H1 (cell line): ENCODE measurements at regions not wholly inside any gene's neighbourhood (a gene's known extent, or its start where the extent isn't known, plus 50 kb on each side); places are given as distances from the start of the nearest gene placed in this dataset.

Experiments used
- CTCF ChIA-PET: fragments of 300-600 bp; sonication (Branson Sonifier 250); formaldehyde crosslinking; loops from one replicate; lab custom pipeline; 2021; ENCODE audit not compliant: partially characterized antibody; lab: Charles Lee
- POLR2A ChIA-PET: fragments of 300-600 bp; sonication (Branson Sonifier 250); formaldehyde crosslinking; loops from one replicate; lab custom pipeline; 2021; ENCODE audit warnings: inconsistent platforms; ENCODE audit not compliant: partially characterized antibody; lab: Charles Lee
- DNase-seq, 2 experiments: peaks; one replicate each; pipeline versions ENCODE4 v3.0.0 to v3.0.0-alpha.2; 2010 to 2022; ENCODE audit warnings: low spot score in 2 of 2, low read depth in 1 of 2, mixed read lengths in 1 of 2
- FAIRE-seq: peaks from 2 replicates; lab custom pipeline; 2011; peaks lifted over from hg19 to GRCh38; lab: Jason Lieb, UNC
- H2AFZ ChIP-seq: 2 replicates; pipeline ENCODE4 v1.8.1; 2012; ENCODE audit warnings: low read length, inconsistent platforms
- H2AK5ac ChIP-seq: 2 replicates; pipeline ENCODE4 v1.6.1; 2013; ENCODE audit warnings: low read depth, low read length
- H2BK120ac ChIP-seq: replicated peaks from 2 replicates; pipeline ENCODE3; 2013; ENCODE audit warnings: low read depth, low read length, inconsistent platforms
- H2BK12ac ChIP-seq: 2 replicates; pipeline ENCODE4 v1.6.1; 2013; ENCODE audit warnings: low read depth, low read length
- H2BK15ac ChIP-seq: 2 replicates; pipeline ENCODE4 v1.6.1; 2013; ENCODE audit warnings: low read length
- H2BK20ac ChIP-seq: 2 replicates; pipeline ENCODE4 v1.6.1; 2013; ENCODE audit warnings: low read length
- H2BK5ac ChIP-seq: 2 replicates; pipeline ENCODE4 v1.6.1; 2013; ENCODE audit warnings: low read depth, low read length
- H3K14ac ChIP-seq: 2 replicates; pipeline ENCODE4 v1.6.1; 2013; ENCODE audit warnings: inconsistent platforms; ENCODE audit not compliant: insufficient read length
- H3K18ac ChIP-seq: 2 replicates; pipeline ENCODE4 v1.6.1; 2013; ENCODE audit warnings: low read length; ENCODE audit errors: extremely low read depth
- H3K23ac ChIP-seq: 2 replicates; pipeline ENCODE4 v1.6.1; 2013; ENCODE audit warnings: inconsistent platforms; ENCODE audit not compliant: insufficient read length
- H3K23me2 ChIP-seq: 2 replicates; pipeline ENCODE4 v1.6.1; 2013; ENCODE audit warnings: low read depth, low read length
- H3K27ac ChIP-seq: 2 replicates; pipeline ENCODE4 v1.6.1; 2011; ENCODE audit warnings: low read depth, low read length, inconsistent platforms
- H3K27me3 ChIP-seq, 4 experiments: replicated peaks in 1 of 4; 1 replicate in 1 of 4; 2 replicates in 3 of 4; pipeline versions ENCODE4 v1.6.1 to v1.8.1; 2011 to 2013; ENCODE audit warnings: low read length in 3 of 4, mild to moderate bottlenecking in 3 of 4, inconsistent platforms in 2 of 4, mixed read lengths in 2 of 4, moderate library complexity in 1 of 4; ENCODE audit not compliant: control insufficient read depth in 3 of 4, insufficient read depth in 3 of 4; ENCODE audit errors: extremely low read depth in 1 of 4
- H3K36me3 ChIP-seq, 4 experiments: 2 replicates each; pipeline versions ENCODE4 v1.6.1 to v1.8.1; 2011 to 2013; ENCODE audit warnings: mild to moderate bottlenecking in 4 of 4, low read length in 3 of 4, moderate library complexity in 2 of 4, control low read depth in 1 of 4, inconsistent platforms in 1 of 4; ENCODE audit not compliant: insufficient read depth in 4 of 4, control insufficient read depth in 2 of 4
- H3K4ac ChIP-seq: replicated peaks from 2 replicates; pipeline ENCODE3; 2013; ENCODE audit warnings: low read length, low read depth, mixed read lengths, inconsistent platforms; ENCODE audit not compliant: insufficient read length
- H3K4me1 ChIP-seq, 4 experiments: replicated peaks in 1 of 4; 1 replicate in 1 of 4; 2 replicates in 3 of 4; pipeline versions ENCODE4 v1.6.1 to v1.8.1; 2011 to 2013; ENCODE audit warnings: low read length in 3 of 4, inconsistent platforms in 2 of 4, mixed read lengths in 1 of 4; ENCODE audit not compliant: insufficient read depth in 4 of 4, control insufficient read depth in 3 of 4
- H3K4me2 ChIP-seq, 2 experiments: 2 replicates each; pipeline versions ENCODE4 v1.6.1 to v1.8.1; 2011 to 2013; ENCODE audit warnings: low read depth in 2 of 2, low read length in 2 of 2, control low read depth in 1 of 2, inconsistent platforms in 1 of 2, mild to moderate bottlenecking in 1 of 2; ENCODE audit not compliant: insufficient read depth in 1 of 2
- H3K4me3 ChIP-seq, 4 experiments: fragments of 200-600, 300-600 bp in 1 of 4; sonication (generic), shearing (Covaris generic), sonication (Bioruptor Twin) in 1 of 4; 2 replicates each; pipeline versions ENCODE4 v1.5.1 to v1.8.1; 2011 to 2016; ENCODE audit warnings: low read length in 4 of 4, low read depth in 3 of 4, control low read depth in 2 of 4, inconsistent platforms in 2 of 4, mild to moderate bottlenecking in 2 of 4, mixed read lengths in 1 of 4, moderate library complexity in 1 of 4; ENCODE audit not compliant: insufficient read depth in 2 of 4; ENCODE audit errors: extremely low read depth in 1 of 4
- H3K56ac ChIP-seq: replicated peaks from 2 replicates; pipeline ENCODE3; 2013; ENCODE audit warnings: low read depth, mild to moderate bottlenecking, mixed read lengths, low read length, inconsistent platforms; ENCODE audit not compliant: insufficient read length
- H3K79me1 ChIP-seq: 2 replicates; pipeline ENCODE4 v1.6.1; 2013; ENCODE audit warnings: low read depth, low read length, control low read depth
- H3K79me2 ChIP-seq, 2 experiments: 2 replicates each; pipeline versions ENCODE4 v1.6.1 to v1.8.1; 2012 to 2013; ENCODE audit warnings: low read length in 2 of 2, mild to moderate bottlenecking in 2 of 2, inconsistent platforms in 1 of 2; ENCODE audit not compliant: insufficient read depth in 2 of 2, control insufficient read depth in 1 of 2
- H3K9ac ChIP-seq, 4 experiments: replicated peaks in 1 of 4; 1 replicate in 1 of 4; 2 replicates in 3 of 4; pipeline versions ENCODE4 v1.6.1 to v1.8.1; 2011 to 2013; ENCODE audit warnings: low read depth in 3 of 4, low read length in 3 of 4, control low read depth in 2 of 4, mild to moderate bottlenecking in 2 of 4, moderate library complexity in 2 of 4, inconsistent platforms in 1 of 4; ENCODE audit errors: extremely low read depth in 1 of 4
- H3K9me3 ChIP-seq, 2 experiments: 2 replicates each; pipeline versions ENCODE4 v1.6.1 to v1.8.1; 2012 to 2013; ENCODE audit warnings: mild to moderate bottlenecking in 2 of 2, moderate library complexity in 2 of 2, control low read depth in 1 of 2, inconsistent platforms in 1 of 2, low read depth in 1 of 2, low read length in 1 of 2, mixed read lengths in 1 of 2; ENCODE audit not compliant: insufficient read depth in 2 of 2
- H4K20me1 ChIP-seq, 2 experiments: replicated peaks in 1 of 2; 2 replicates each; pipeline versions ENCODE3 to v1.8.1; 2011 to 2013; ENCODE audit warnings: inconsistent platforms in 2 of 2, low read length in 2 of 2, mild to moderate bottlenecking in 1 of 2; ENCODE audit not compliant: insufficient read depth in 2 of 2, control insufficient read depth in 1 of 2
- H4K5ac ChIP-seq: 2 replicates; pipeline ENCODE4 v1.6.1; 2013; ENCODE audit warnings: low read length, low read depth, mixed read lengths, inconsistent platforms; ENCODE audit not compliant: insufficient read length
- H4K8ac ChIP-seq: 2 replicates; pipeline ENCODE4 v1.8.0; 2013; ENCODE audit warnings: mild to moderate bottlenecking, moderate library complexity, low read length, inconsistent platforms; ENCODE audit not compliant: insufficient read depth; ENCODE audit errors: extremely low read depth
- H4K91ac ChIP-seq: replicated peaks from 2 replicates; pipeline ENCODE3; 2013; ENCODE audit warnings: low read length, mixed read lengths, inconsistent platforms; ENCODE audit not compliant: insufficient read length
- ASH2L ChIP-seq: fragments of 200-600, 300-600 bp; sonication (generic); IDR thresholded peaks from one replicate; pipeline ENCODE4 v1.7.1; 2017; ENCODE audit warnings: low read length
- SIX5 ChIP-seq: IDR thresholded peaks from 2 replicates; pipeline ENCODE4 v1.6.1; 2011; ENCODE audit warnings: mild to moderate bottlenecking, low read depth, low read length
- WGBS, 2 experiments: shearing (Covaris generic) in 1 of 2; methylation state at CpG; one replicate each; pipeline versions ENCODE4 v1.1.6 to v1.1.7; 2013 to 2015; ENCODE audit warnings: low lambda C conversion rate in 2 of 2, mixed read lengths in 2 of 2, inconsistent platforms in 1 of 2, low coverage in 1 of 2, missing lambda C conversion rate in 1 of 2; ENCODE audit not compliant: insufficient replicate concordance in 2 of 2, insufficient coverage in 1 of 2, insufficient read length in 1 of 2; ENCODE audit errors: extremely low coverage in 1 of 2, missing lambda C conversion rate in 1 of 2; 5-methylcytosine and 5-hydroxymethylcytosine counted together

GRCh38 chr11:115067471-115067870, 389.1 kb downstream of the NXPE2 start:
- Histone ChIP-seq H3K9ac (no peak overlapping the region), H3K4ac (no peak overlapping the region), H3K4me1 (no peaks in the 10 kb centered on the region), H4K8ac (no peak overlapping the region), H2AFZ (no peak overlapping the region), H2AK5ac (no peak overlapping the region), H3K9me3 (no peaks in the 10 kb centered on the region), H2BK120ac (no peak overlapping the region), H4K5ac (no peak overlapping the region), H3K4me2 (no peak overlapping the region), H2BK12ac (no peak overlapping the region), H3K36me3 (no peaks in the 10 kb centered on the region), H3K27ac (no peak overlapping the region), H2BK20ac (no peak overlapping the region), H3K4me3 (no peak overlapping the region), H4K20me1 (no peaks in the 10 kb centered on the region), H4K91ac (no peak overlapping the region), H3K14ac (no peak overlapping the region), H3K56ac (no peak overlapping the region), H3K23me2 (no peaks in the 10 kb centered on the region), H3K79me2 (no peaks in the 10 kb centered on the region), H3K79me1 (no peaks in the 10 kb centered on the region), H3K23ac (no peak overlapping the region), H3K18ac (no peak overlapping the region), H2BK5ac (no peak overlapping the region), H2BK15ac (no peak overlapping the region), H3K27me3 (no peaks in the 10 kb centered on the region; a peak in 1 of 7 replicates)
- FAIRE-seq (no peak), DNase-seq (no peak)
- TF ChIP-seq SIX5: no peak
- no peak for TF ChIP-seq ASH2L
- ChIA-PET CTCF (no interaction called here), POLR2A (no interaction called here)
- 80% methylated on average over 1 of the region's 1 CpG; no CpG with 5 or more reads in 1 of the 2 experiments for WGBS, 2 experiments
